ENCODE measurements at regions not wholly inside any gene's neighbourhood (a gene's known extent, or its start where the extent isn't known, plus 50 kb on each side); places are given as distances from the start of the nearest gene placed in this dataset.

- Histone ChIP-seq H3K4me2 (ENCODE audit: insufficient read depth, low read length) (no peak overlapping the region), H3K27ac (ENCODE audit: low read length) (no peak overlapping the region), H3K9ac (ENCODE audit: low read depth, low read length) (no peak overlapping the region), H3K9me3 (ENCODE audit: insufficient read depth, low read length, severe bottlenecking) (no peaks in the 10 kb centered on the region), H3K79me2 (ENCODE audit: insufficient read depth, low read length) (no peaks in the 10 kb centered on the region), H4K20me1 (ENCODE audit: insufficient read depth, low read length) (no peaks in the 10 kb centered on the region; the same call in 1 of the 2 replicates), H3K4me1 (ENCODE audit: insufficient read depth, low read length) (no peaks in the 10 kb centered on the region), H3K27me3 (ENCODE audit: insufficient read depth, low read length, poor library complexity) (no peaks in the 10 kb centered on the region), H3K36me3 (ENCODE audit: insufficient read depth, low read length) (no peaks in the 10 kb centered on the region), H2AFZ (ENCODE audit: low read depth, low read length) (no peak overlapping the region), H3K4me3 (ENCODE audit: low read depth in 1 of 2, low read length in 2 of 2) (no peak overlapping the region)
- DNase-seq (no peak), ATAC-seq (ENCODE audit: insufficient read depth, low read depth) (no peak)
- no peak for TF ChIP-seq EZH2 (IDR thresholded peaks at IDR 0.05; ENCODE audit: borderline replicate concordance, low read depth, low read length, severe bottlenecking)
These were observed 66.5 kb downstream of the UNCX start for GRCh38 chr7:1298931-1299885.

GRCh38 chr7:1300206-1300605 lies 67.5 kb downstream of the UNCX start:
- Histone ChIP-seq H3K4me1 (ENCODE audit: insufficient read depth, low read length) (no peaks in the 10 kb centered on the region), H3K4me2 (ENCODE audit: insufficient read depth, low read length) (no peak overlapping the region), H3K9me3 (ENCODE audit: insufficient read depth, low read length, severe bottlenecking) (no peaks in the 10 kb centered on the region), H3K36me3 (ENCODE audit: insufficient read depth, low read length) (no peaks in the 10 kb centered on the region), H3K27ac (ENCODE audit: low read length) (no peak overlapping the region), H3K9ac (ENCODE audit: low read depth, low read length) (no peak overlapping the region), H4K20me1 (ENCODE audit: insufficient read depth, low read length) (no peaks in the 10 kb centered on the region; the same call in 1 of the 2 replicates), H3K79me2 (ENCODE audit: insufficient read depth, low read length) (no peaks in the 10 kb centered on the region), H2AFZ (ENCODE audit: low read depth, low read length) (no peak overlapping the region), H3K4me3 (ENCODE audit: low read depth in 1 of 2, low read length in 2 of 2) (no peak overlapping the region), H3K27me3 (ENCODE audit: insufficient read depth, low read length, poor library complexity) (no peaks in the 10 kb centered on the region)
- DNase-seq (no peak), ATAC-seq (ENCODE audit: insufficient read depth, low read depth) (no peak)
- TF ChIP-seq CTCF (IDR thresholded peaks at IDR 0.05; ENCODE audit: borderline replicate concordance, extremely low read depth, low read length, poor library complexity, severe bottlenecking): no peak
- TF ChIP-seq EZH2 (IDR thresholded peaks at IDR 0.05; ENCODE audit: borderline replicate concordance, low read depth, low read length, severe bottlenecking): no peak

- Histone ChIP-seq H3K4me3 (ENCODE audit: low read depth in 1 of 2, low read length in 2 of 2) (no peak overlapping the region), H3K4me2 (ENCODE audit: insufficient read depth, low read length) (no peak overlapping the region), H3K9ac (ENCODE audit: low read depth, low read length) (no peak overlapping the region), H2AFZ (ENCODE audit: low read depth, low read length) (no peak overlapping the region), H3K36me3 (ENCODE audit: insufficient read depth, low read length) (no peaks in the 10 kb centered on the region), H3K9me3 (ENCODE audit: insufficient read depth, low read length, severe bottlenecking) (no peaks in the 10 kb centered on the region), H3K79me2 (ENCODE audit: insufficient read depth, low read length) (no peaks in the 10 kb centered on the region), H4K20me1 (ENCODE audit: insufficient read depth, low read length) (no peaks in the 10 kb centered on the region; the same call in 1 of the 2 replicates), H3K4me1 (ENCODE audit: insufficient read depth, low read length) (no peaks in the 10 kb centered on the region), H3K27me3 (ENCODE audit: insufficient read depth, low read length, poor library complexity) (no peaks in the 10 kb centered on the region), H3K27ac (ENCODE audit: low read length) (no peak overlapping the region)
- no peak for TF ChIP-seq EZH2 (IDR thresholded peaks at IDR 0.05; ENCODE audit: borderline replicate concordance, low read depth, low read length, severe bottlenecking)
- no peak for DNase-seq
- no peak for ATAC-seq (ENCODE audit: insufficient read depth, low read depth)
These were observed 68.0 kb downstream of the UNCX start for GRCh38 chr7:1300636-1301035.

GRCh38 chr7:1301054-1301881 lies 68.6 kb downstream of the UNCX start:
- Histone ChIP-seq H3K9me3 (ENCODE audit: insufficient read depth, low read length, severe bottlenecking) (no peaks in the 10 kb centered on the region), H3K9ac (ENCODE audit: low read depth, low read length) (no peak overlapping the region), H4K20me1 (ENCODE audit: insufficient read depth, low read length) (no peaks in the 10 kb centered on the region; the same call in 1 of the 2 replicates), H3K27ac (ENCODE audit: low read length) (no peak overlapping the region), H3K4me1 (ENCODE audit: insufficient read depth, low read length) (no peaks in the 10 kb centered on the region), H3K79me2 (ENCODE audit: insufficient read depth, low read length) (no peaks in the 10 kb centered on the region), H3K4me2 (ENCODE audit: insufficient read depth, low read length) (no peak overlapping the region), H3K36me3 (ENCODE audit: insufficient read depth, low read length) (no peaks in the 10 kb centered on the region), H3K27me3 (ENCODE audit: insufficient read depth, low read length, poor library complexity) (no peaks in the 10 kb centered on the region), H2AFZ (ENCODE audit: low read depth, low read length) (no peak overlapping the region), H3K4me3 (ENCODE audit: low read depth in 1 of 2, low read length in 2 of 2) (no peak overlapping the region)
- ATAC-seq (ENCODE audit: insufficient read depth, low read depth) (no peak), DNase-seq (no peak)
- TF ChIP-seq CTCF (IDR thresholded peaks at IDR 0.05; ENCODE audit: borderline replicate concordance, extremely low read depth, low read length, poor library complexity, severe bottlenecking): no peak
- no peak for TF ChIP-seq EZH2 (IDR thresholded peaks at IDR 0.05; ENCODE audit: borderline replicate concordance, low read depth, low read length, severe bottlenecking)

Measured in DND-41 (cell line).